ACC112 (cell line): ENCODE measurements at regions not wholly inside any gene's neighbourhood (a gene's known extent, or its start where the extent isn't known, plus 50 kb on each side); places are given as distances from the start of the nearest gene placed in this dataset.

Source experiments
- H2AFZ ChIP-seq: fragments of 200-600 bp; sonication (generic); one replicate; pipeline ENCODE4 v1.6.0; 2017; ENCODE audit warnings: antibody characterized with exemption, low read length; ENCODE audit not compliant: unreplicated experiment
- H3K27ac ChIP-seq: fragments of 200-600 bp; sonication (generic); 2 replicates; pipeline ENCODE4 v1.5.1; 2014; ENCODE audit warnings: low read depth, mild to moderate bottlenecking, antibody characterized with exemption, low read length, moderate library complexity
- H3K27me3 ChIP-seq: fragments of 200-600 bp; sonication (generic); 2 replicates; pipeline ENCODE4 v1.6.1; 2014; ENCODE audit warnings: mild to moderate bottlenecking, antibody characterized with exemption, low read length, moderate library complexity, mixed read lengths; ENCODE audit not compliant: insufficient read depth
- H3K36me3 ChIP-seq: fragments of 200-600 bp; sonication (generic); 2 replicates; pipeline ENCODE4 v1.6.1; 2016; ENCODE audit warnings: mild to moderate bottlenecking, antibody characterized with exemption, low read length, moderate library complexity, mixed read lengths; ENCODE audit not compliant: insufficient read depth
- H3K4me1 ChIP-seq: fragments of 200-600 bp; sonication (generic); one replicate; pipeline ENCODE4 v1.6.1; 2016; ENCODE audit warnings: low read length, mixed read lengths; ENCODE audit not compliant: insufficient read depth, unreplicated experiment, control insufficient read depth
- H3K4me3 ChIP-seq: fragments of 200-600 bp; sonication (generic); 2 replicates; pipeline ENCODE4 v1.5.1; 2014; ENCODE audit warnings: mild to moderate bottlenecking, low read depth, low read length
- H3K79me2 ChIP-seq: fragments of 200-600 bp; sonication (generic); one replicate; pipeline ENCODE4 v1.6.0; 2016; ENCODE audit warnings: low read length; ENCODE audit not compliant: control insufficient read depth, unreplicated experiment, insufficient read depth

- no peak overlapping the region for H2AFZ ChIP-seq
- no peaks in the 10 kb centered on the region for H3K27me3 ChIP-seq
- H3K36me3 ChIP-seq: no peaks in the 10 kb centered on the region
These were observed 1430.8 kb downstream of the REEP3 start for GRCh38 chr10:64952042-64952441.

GRCh38 chr10:64956441-64956840, 1435.2 kb downstream of the REEP3 start:
- Histone ChIP-seq H3K79me2 (no peaks in the 10 kb centered on the region), H3K27me3 (no peaks in the 10 kb centered on the region), H3K27ac (no peak overlapping the region), H3K4me1 (no peaks in the 10 kb centered on the region), H3K4me3 (no peak overlapping the region), H3K36me3 (no peaks in the 10 kb centered on the region), H2AFZ (no peak overlapping the region)

More at GRCh38 chr10:64952042-64952441, 1430.8 kb downstream of the REEP3 start:
- Histone ChIP-seq H3K27ac (no peak overlapping the region), H3K4me1 (no peaks in the 10 kb centered on the region), H3K4me3 (no peak overlapping the region), H3K79me2 (no peaks in the 10 kb centered on the region)

- no peaks in the 10 kb centered on the region for H3K79me2 ChIP-seq
- no peak overlapping the region for H3K27ac ChIP-seq
- H3K27me3 ChIP-seq: no peaks in the 10 kb centered on the region
- no peaks in the 10 kb centered on the region for H3K4me1 ChIP-seq
- H2AFZ ChIP-seq: no peak overlapping the region
- no peaks in the 10 kb centered on the region for H3K36me3 ChIP-seq
- no peak overlapping the region for H3K4me3 ChIP-seq
These were observed 1437.9 kb downstream of the REEP3 start for GRCh38 chr10:64959116-64959515.

GRCh38 chr10:64959883-64960282, 1438.7 kb downstream of the REEP3 start:
- Histone ChIP-seq H3K27ac (no peak overlapping the region), H3K27me3 (no peaks in the 10 kb centered on the region), H3K4me1 (no peaks in the 10 kb centered on the region), H3K4me3 (no peak overlapping the region), H2AFZ (no peak overlapping the region), H3K36me3 (no peaks in the 10 kb centered on the region), H3K79me2 (no peaks in the 10 kb centered on the region)

GRCh38 chr10:64973391-64973790, 1452.2 kb downstream of the REEP3 start:
- Histone ChIP-seq H3K36me3 (no peaks in the 10 kb centered on the region), H2AFZ (no peak overlapping the region), H3K4me1 (no peaks in the 10 kb centered on the region), H3K27ac (no peak overlapping the region), H3K4me3 (no peak overlapping the region), H3K27me3 (no peaks in the 10 kb centered on the region), H3K79me2 (no peaks in the 10 kb centered on the region)

- Histone ChIP-seq H3K27ac (no peak overlapping the region), H3K4me3 (no peak overlapping the region), H2AFZ (no peak overlapping the region), H3K36me3 (no peaks in the 10 kb centered on the region), H3K27me3 (no peaks in the 10 kb centered on the region), H3K79me2 (no peaks in the 10 kb centered on the region), H3K4me1 (no peaks in the 10 kb centered on the region)
These were observed 1454.9 kb downstream of the REEP3 start for GRCh38 chr10:64976150-64976549.

- Histone ChIP-seq H3K36me3 (no peaks in the 10 kb centered on the region), H3K4me1 (no peaks in the 10 kb centered on the region), H3K27ac (no peak overlapping the region), H3K4me3 (no peak overlapping the region), H3K79me2 (no peaks in the 10 kb centered on the region), H3K27me3 (no peaks in the 10 kb centered on the region), H2AFZ (no peak overlapping the region)
These were observed 1456.7 kb downstream of the REEP3 start for GRCh38 chr10:64977915-64978314.

- no peaks in the 10 kb centered on the region for H3K79me2 ChIP-seq
These were observed 1475.7 kb downstream of the REEP3 start for GRCh38 chr10:64996886-64997285.

GRCh38 chr10:65010845-65011244, 1489.6 kb downstream of the REEP3 start:
- Histone ChIP-seq H3K27ac (no peak overlapping the region), H3K27me3 (no peaks in the 10 kb centered on the region), H3K4me3 (no peak overlapping the region), H3K4me1 (no peaks in the 10 kb centered on the region), H3K79me2 (no peaks in the 10 kb centered on the region), H3K36me3 (no peaks in the 10 kb centered on the region), H2AFZ (no peak overlapping the region)

More at GRCh38 chr10:64996886-64997285, 1475.7 kb downstream of the REEP3 start:
- Histone ChIP-seq H3K4me1 (no peaks in the 10 kb centered on the region), H3K27ac (no peak overlapping the region), H3K4me3 (no peak overlapping the region), H2AFZ (no peak overlapping the region), H3K27me3 (no peaks in the 10 kb centered on the region), H3K36me3 (no peaks in the 10 kb centered on the region)

- Histone ChIP-seq H3K4me3 (no peak overlapping the region), H3K27me3 (no peaks in the 10 kb centered on the region)
These were observed 1496.3 kb downstream of the REEP3 start for GRCh38 chr10:65017523-65017922.

GRCh38 chr10:65024886-65025285, 1503.7 kb downstream of the REEP3 start:
- H2AFZ ChIP-seq: no peak overlapping the region
- H3K36me3 ChIP-seq: no peaks in the 10 kb centered on the region
- no peak overlapping the region for H3K4me3 ChIP-seq
- H3K4me1 ChIP-seq: no peaks in the 10 kb centered on the region
- H3K27me3 ChIP-seq: no peaks in the 10 kb centered on the region
- H3K79me2 ChIP-seq: no peaks in the 10 kb centered on the region
- no peak overlapping the region for H3K27ac ChIP-seq

More at GRCh38 chr10:65017523-65017922, 1496.3 kb downstream of the REEP3 start:
- no peak overlapping the region for H3K27ac ChIP-seq
- H2AFZ ChIP-seq: no peak overlapping the region
- H3K4me1 ChIP-seq: no peaks in the 10 kb centered on the region
- H3K79me2 ChIP-seq: no peaks in the 10 kb centered on the region
- H3K36me3 ChIP-seq: no peaks in the 10 kb centered on the region
